Liver (tissue), 8 donors: ENCODE measurements at regions not wholly inside any gene's neighbourhood (a gene's known extent, or its start where the extent isn't known, plus 50 kb on each side); places are given as distances from the start of the nearest gene placed in this dataset.

Experiments used
- DNase-seq: peaks from one replicate; pipeline ENCODE4 v3.0.0-alpha.2; 2017; ENCODE audit warnings: low spot score
- H3K27ac ChIP-seq, 2 donors: one replicate each; pipeline ENCODE4 v1.7.0; 2013; ENCODE audit warnings: inconsistent platforms in 2 of 2, low read length in 2 of 2, control low read depth in 1 of 2, low read depth in 1 of 2, mild to moderate bottlenecking in 1 of 2
- H3K27me3 ChIP-seq, 4 donors: one replicate each; pipeline versions ENCODE4 v1.6.1 to v1.7.0; 2013; ENCODE audit warnings: low read length in 3 of 4, inconsistent platforms in 1 of 4, mild to moderate bottlenecking in 1 of 4, moderate library complexity in 1 of 4; ENCODE audit not compliant: control insufficient read depth in 4 of 4, insufficient read depth in 4 of 4
- H3K36me3 ChIP-seq, 4 donors: one replicate each; pipeline versions ENCODE4 v1.6.1 to v1.7.0; 2013; ENCODE audit warnings: low read length in 3 of 4, mild to moderate bottlenecking in 3 of 4, low read depth in 1 of 4, moderate library complexity in 1 of 4; ENCODE audit not compliant: control insufficient read depth in 4 of 4, insufficient read depth in 3 of 4
- H3K4me1 ChIP-seq, 4 donors: one replicate each; pipeline versions ENCODE4 v1.6.1 to v1.7.0; 2013; ENCODE audit warnings: low read length in 3 of 4, mild to moderate bottlenecking in 3 of 4, moderate library complexity in 1 of 4; ENCODE audit not compliant: control insufficient read depth in 4 of 4, insufficient read depth in 4 of 4
- H3K4me3 ChIP-seq, 3 donors: one replicate each; pipeline versions ENCODE4 v1.6.1 to v1.7.0; 2013; ENCODE audit warnings: low read length in 3 of 3, control low read depth in 1 of 3, low read depth in 1 of 3, mild to moderate bottlenecking in 1 of 3
- H3K9ac ChIP-seq, 2 donors: one replicate each; pipeline ENCODE4 v1.7.0; 2013; ENCODE audit warnings: low read length in 2 of 2, mild to moderate bottlenecking in 2 of 2, moderate library complexity in 2 of 2, control low read depth in 1 of 2, low read depth in 1 of 2
- H3K9me3 ChIP-seq, 4 donors: one replicate each; pipeline versions ENCODE4 v1.6.1 to v1.7.0; 2013; ENCODE audit warnings: low read length in 3 of 4; ENCODE audit not compliant: control insufficient read depth in 4 of 4
- ATF3 ChIP-seq: IDR thresholded peaks from 2 replicates; pipeline ENCODE4 v1.6.1; 2016; ENCODE audit warnings: antibody characterized with exemption
- CTCF ChIP-seq: fragments of 150-350 bp; IDR thresholded peaks from 2 replicates; pipeline ENCODE4 v1.5.1; 2017; ENCODE audit warnings: improper control_type of control experiment, low read depth, low read length; ENCODE audit not compliant: missing input control
- EGR1 ChIP-seq, 2 donors: IDR thresholded peaks; 2 replicates each; pipeline ENCODE4 v1.6.1; 2016 to 2018; ENCODE audit warnings: antibody characterized with exemption in 2 of 2, low read depth in 2 of 2
- FOXA2 ChIP-seq: IDR thresholded peaks from 2 replicates; pipeline ENCODE4 v1.6.1; 2016; ENCODE audit warnings: antibody characterized with exemption
- GABPA ChIP-seq, 2 donors: IDR thresholded peaks in 1 of 2; conservative IDR thresholded peaks in 1 of 2; 2 replicates each; pipeline ENCODE4 v1.6.1; 2016; ENCODE audit warnings: antibody characterized with exemption in 2 of 2, mild to moderate bottlenecking in 1 of 2, moderate library complexity in 1 of 2
- HNF4A ChIP-seq, 2 donors: conservative IDR thresholded peaks; 2 replicates each; pipeline ENCODE4 v1.6.1; 2016; ENCODE audit warnings: antibody characterized with exemption in 2 of 2, mild to moderate bottlenecking in 2 of 2
- HNF4G ChIP-seq: IDR thresholded peaks from 2 replicates; pipeline ENCODE4 v1.6.1; 2016; ENCODE audit warnings: antibody characterized with exemption
- JUND ChIP-seq, 2 donors: IDR thresholded peaks; 2 replicates each; pipeline ENCODE4 v1.6.1; 2016; ENCODE audit warnings: antibody characterized with exemption in 2 of 2
- MAX ChIP-seq: IDR thresholded peaks from 2 replicates; pipeline ENCODE4 v1.6.1; 2016; ENCODE audit warnings: antibody characterized with exemption
- NR2F2 ChIP-seq: IDR thresholded peaks from 2 replicates; pipeline ENCODE4 v1.6.1; 2016; ENCODE audit warnings: antibody characterized with exemption
- RAD21 ChIP-seq, 2 donors: IDR thresholded peaks; 2 replicates each; pipeline ENCODE4 v1.6.1; 2016; ENCODE audit warnings: antibody characterized with exemption in 2 of 2, mild to moderate bottlenecking in 2 of 2
- REST ChIP-seq: IDR thresholded peaks from 2 replicates; pipeline ENCODE4 v1.6.1; 2016; ENCODE audit warnings: antibody characterized with exemption, mild to moderate bottlenecking
- RXRA ChIP-seq, 2 donors: IDR thresholded peaks; 2 replicates each; pipeline ENCODE4 v1.6.1; 2017 to 2018; ENCODE audit warnings: antibody characterized with exemption in 2 of 2, mild to moderate bottlenecking in 1 of 2
- SP1 ChIP-seq: IDR thresholded peaks from 2 replicates; pipeline ENCODE4 v1.6.1; 2018; ENCODE audit warnings: antibody characterized with exemption, mild to moderate bottlenecking
- YY1 ChIP-seq: IDR thresholded peaks from 2 replicates; pipeline ENCODE4 v1.6.1; 2016; ENCODE audit warnings: antibody characterized with exemption, mild to moderate bottlenecking
- ZBTB33 ChIP-seq: IDR thresholded peaks from 2 replicates; pipeline ENCODE4 v1.6.1; 2016; ENCODE audit warnings: antibody characterized with exemption
- WGBS: extraction: QIAGEN DNeasy Blood & Tissue Kit; methylation state at CpG from one replicate; pipeline ENCODE4 v1.1.7; 2013; 5-methylcytosine and 5-hydroxymethylcytosine counted together
- donor health status: healthy.
- donor health status: healthy.
- donor health status: healthy.
- donor health status: healthy.
- donor health status: healthy.

GRCh38 chr13:85430216-85430794 lies 368.9 kb downstream of the SLITRK6 start:
- DNase-seq, result no peak
- WGBS, result 95% methylated on average over 1 of the region's 1 CpG

GRCh38 chr13:85427416-85427815 lies 371.8 kb downstream of the SLITRK6 start:
- H3K4me3 ChIP-seq, result no peak overlapping the region
- H3K36me3 ChIP-seq, result no peaks in the 10 kb centered on the region
- no peaks in the 10 kb centered on the region for H3K27me3 ChIP-seq
- DNase-seq, result no peak
- no peaks in the 10 kb centered on the region for H3K4me1 ChIP-seq
- no peak overlapping the region for H3K27ac ChIP-seq
- H3K9me3 ChIP-seq, result no peaks in the 10 kb centered on the region
- no peak overlapping the region for H3K9ac ChIP-seq
- TF ChIP-seq HNF4G, result no peak
- no peak for TF ChIP-seq YY1
- TF ChIP-seq FOXA2, result no peak
- no peak for TF ChIP-seq CTCF
- no peak for TF ChIP-seq GABPA (IDR thresholded peaks at IDR 0.05 in 1 of 2, conservative IDR thresholded peaks at IDR 0.05 in 1 of 2)
- TF ChIP-seq RXRA (IDR thresholded peaks at IDR 0.05), result no peak
- no peak for TF ChIP-seq EGR1 (IDR thresholded peaks at IDR 0.05; ENCODE audit: low read depth in 2 of 2)

More at GRCh38 chr13:85430216-85430794, 368.9 kb downstream of the SLITRK6 start:
- Histone ChIP-seq H3K27ac (no peak overlapping the region), H3K36me3 (no peaks in the 10 kb centered on the region), H3K9me3 (no peaks in the 10 kb centered on the region), H3K4me1 (no peaks in the 10 kb centered on the region), H3K4me3 (no peak overlapping the region), H3K9ac (no peak overlapping the region), H3K27me3 (no peaks in the 10 kb centered on the region)
- no peak for TF ChIP-seq RAD21 (IDR thresholded peaks at IDR 0.05)

- Histone ChIP-seq H3K36me3 (no peaks in the 10 kb centered on the region), H3K9ac (no peak overlapping the region), H3K27ac (no peak overlapping the region), H3K27me3 (no peaks in the 10 kb centered on the region), H3K4me1 (no peaks in the 10 kb centered on the region), H3K4me3 (no peak overlapping the region), H3K9me3 (no peaks in the 10 kb centered on the region)
- WGBS, result 89% methylated on average over 2 of the region's 2 CpGs
- no peak for DNase-seq
- TF ChIP-seq RXRA (IDR thresholded peaks at IDR 0.05) (no peak), MAX (no peak), HNF4A (conservative IDR thresholded peaks at IDR 0.05) (no peak), SP1 (no peak), HNF4G (no peak), FOXA2 (no peak), EGR1 (IDR thresholded peaks at IDR 0.05; ENCODE audit: low read depth in 2 of 2) (no peak), NR2F2 (no peak)
Measured at GRCh38 chr13:85420136-85420535, 379.1 kb downstream of the SLITRK6 start.

- H3K27me3 ChIP-seq, result no peaks in the 10 kb centered on the region
- no peak for DNase-seq
- H3K4me1 ChIP-seq, result no peaks in the 10 kb centered on the region
- TF ChIP-seq ZBTB33 (no peak), EGR1 (IDR thresholded peaks at IDR 0.05; ENCODE audit: low read depth in 2 of 2) (no peak), SP1 (no peak), REST (no peak), MAX (no peak), RXRA (IDR thresholded peaks at IDR 0.05) (no peak), HNF4G (no peak), ATF3 (no peak), JUND (IDR thresholded peaks at IDR 0.05) (no peak)
- H3K27ac ChIP-seq, result no peak overlapping the region
- no peak overlapping the region for H3K4me3 ChIP-seq
- H3K9ac ChIP-seq, result no peak overlapping the region
- 91% methylated on average over 1 of the region's 1 CpG for WGBS
- H3K9me3 ChIP-seq, result no peaks in the 10 kb centered on the region
- H3K36me3 ChIP-seq, result no peaks in the 10 kb centered on the region
Measured at GRCh38 chr13:85419611-85420010, 379.6 kb downstream of the SLITRK6 start.
